Activated T-helper 1 cell treated with Interleukin-2 at 50 U/mL for 16 hours (primary cell): ENCODE measurements at regions not wholly inside any gene's neighbourhood (a gene's known extent, or its start where the extent isn't known, plus 50 kb on each side); places are given as distances from the start of the nearest gene placed in this dataset.
"Not testable (repeated sequence)": the region's sequence is repeated elsewhere in the genome, so short reads cannot be mapped to it uniquely, and the experiment has no call there.

Experiments used
- DNase-seq: peaks from one replicate; pipeline ENCODE4 v3.0.0-alpha.2; 2020; ENCODE audit warnings: low read depth

- no peak for DNase-seq
Observed at GRCh38 chrX:40853004-40853815, 117.9 kb upstream of the MED14 start.

- DNase-seq = no peak
Observed at GRCh38 chrX:40853816-40854123, 118.4 kb upstream of the MED14 start.

GRCh38 chrX:40854242-40854641 lies 118.9 kb upstream of the MED14 start:
- DNase-seq = no peak

DNA sequence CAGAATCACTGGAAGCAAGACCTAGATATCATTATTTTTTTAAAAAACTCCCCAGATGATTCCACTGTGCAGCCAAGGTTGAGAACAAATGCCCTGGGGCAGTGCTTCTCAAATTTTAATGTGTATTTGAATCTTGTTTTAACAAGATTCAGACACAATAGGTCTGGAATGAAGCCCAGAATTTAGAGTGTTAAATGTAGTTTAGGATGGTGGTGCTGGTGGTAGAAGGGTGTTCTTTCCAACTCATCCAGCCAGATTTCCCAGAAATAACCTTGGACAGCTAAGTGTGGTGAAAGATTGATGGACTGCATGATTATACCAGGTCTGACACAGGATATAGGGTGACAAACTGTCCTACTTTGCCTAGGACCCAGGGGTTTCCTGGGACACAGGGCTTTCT lies 120.1 kb upstream of the MED14 start:
- DNase-seq = no peak

DNA sequence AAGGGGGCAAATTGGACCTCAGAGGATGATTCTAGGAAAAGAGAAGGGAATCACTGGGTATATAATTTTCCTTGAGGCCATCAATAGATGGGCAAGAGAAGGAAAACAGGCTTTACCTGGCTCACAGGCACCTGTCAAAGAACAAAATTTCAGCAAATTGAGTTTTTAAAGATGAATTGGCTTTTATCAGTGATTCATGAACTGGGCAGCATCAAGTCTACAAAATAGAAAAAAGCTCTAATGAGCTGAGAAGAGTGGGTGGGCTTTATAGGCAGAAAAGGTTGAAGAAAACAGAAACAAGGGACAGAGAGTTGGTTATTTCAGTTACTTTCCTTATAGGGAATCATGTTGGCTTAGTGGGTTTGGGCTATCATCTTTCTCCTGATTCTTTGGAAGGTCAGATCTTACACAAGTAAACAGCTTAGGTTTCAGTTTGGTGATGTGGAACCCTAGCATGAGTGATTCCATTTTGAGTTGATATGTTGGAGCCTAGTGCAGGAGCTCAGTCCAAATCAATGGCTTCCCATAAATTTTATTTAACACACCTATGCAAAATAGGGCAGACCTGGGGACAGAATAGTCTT lies 120.7 kb upstream of the MED14 start:
- DNase-seq = no peak

DNA sequence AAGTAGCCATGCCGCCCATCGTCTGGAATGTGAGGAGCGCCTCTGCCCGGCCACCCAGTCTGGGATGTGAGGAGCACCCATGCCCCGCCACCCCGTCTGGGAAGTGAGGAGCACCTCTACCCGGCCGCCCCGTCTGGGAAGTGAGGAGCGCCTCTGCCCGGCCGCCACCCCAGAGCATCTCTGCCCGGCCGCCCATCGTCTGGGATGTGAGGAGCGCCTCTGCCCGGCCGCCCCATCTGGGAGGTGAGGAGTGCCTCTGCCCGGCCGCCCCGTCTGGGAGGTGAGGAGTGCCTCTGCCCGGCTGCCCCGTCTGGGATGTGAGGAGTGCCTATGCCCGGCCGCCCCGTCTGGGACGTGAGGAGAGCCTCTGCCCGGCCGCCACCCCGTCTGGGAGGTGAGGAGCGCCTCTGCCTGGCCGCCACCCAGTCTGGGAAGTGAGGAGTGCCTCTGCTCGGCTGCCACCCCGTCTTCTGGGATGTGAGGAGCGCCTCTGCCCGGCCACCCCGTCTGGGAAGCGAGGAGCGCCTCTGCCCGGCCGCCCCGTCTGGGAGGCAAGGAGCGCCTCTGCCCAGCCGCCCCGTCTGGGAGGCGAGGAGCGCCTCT lies 126.7 kb upstream of the MED14 start:
- not testable (repeated sequence) for DNase-seq

DNA sequence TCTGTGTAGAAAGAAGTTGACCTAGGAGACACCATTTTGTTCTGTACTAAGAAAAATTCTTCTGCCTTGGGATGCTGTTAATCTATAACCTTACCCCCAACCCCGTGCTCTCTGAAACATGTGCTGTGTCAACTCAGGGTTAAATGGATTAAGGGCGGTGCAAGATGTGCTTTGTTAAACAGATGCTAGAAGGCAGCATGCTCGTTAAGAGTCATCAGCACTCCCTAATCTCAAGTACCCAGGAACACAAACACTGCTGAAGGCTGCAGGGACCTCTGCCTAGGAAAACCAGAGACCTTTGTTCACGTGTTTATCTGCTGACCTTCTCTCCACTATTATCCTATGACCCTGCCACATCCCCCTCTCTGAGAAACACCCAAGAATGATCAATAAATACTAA lies 127.9 kb upstream of the MED14 start:
- DNase-seq = not testable (repeated sequence)

- no peak for DNase-seq
Observed at GRCh38 chrX:40863671-40864070, 128.3 kb upstream of the MED14 start.

DNA sequence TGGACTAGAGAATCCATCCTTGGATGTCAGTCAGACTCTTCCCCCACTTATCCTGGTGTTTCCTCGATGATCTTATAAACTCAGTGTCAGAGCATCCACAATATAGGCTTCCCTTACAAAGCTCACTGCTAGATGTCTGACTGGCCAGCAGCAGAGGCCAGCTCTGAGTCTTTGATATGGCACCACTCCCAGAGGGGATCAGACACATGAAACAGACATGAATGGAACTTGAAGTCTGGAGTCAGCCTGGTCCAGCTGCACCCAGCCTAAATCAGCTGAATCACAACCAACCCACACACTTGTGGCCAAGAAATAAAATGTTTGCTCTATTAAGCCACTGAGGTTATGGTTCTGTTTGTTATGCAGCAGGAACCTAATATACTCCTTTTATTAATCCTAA lies 129.6 kb upstream of the MED14 start:
- no peak for DNase-seq

DNA sequence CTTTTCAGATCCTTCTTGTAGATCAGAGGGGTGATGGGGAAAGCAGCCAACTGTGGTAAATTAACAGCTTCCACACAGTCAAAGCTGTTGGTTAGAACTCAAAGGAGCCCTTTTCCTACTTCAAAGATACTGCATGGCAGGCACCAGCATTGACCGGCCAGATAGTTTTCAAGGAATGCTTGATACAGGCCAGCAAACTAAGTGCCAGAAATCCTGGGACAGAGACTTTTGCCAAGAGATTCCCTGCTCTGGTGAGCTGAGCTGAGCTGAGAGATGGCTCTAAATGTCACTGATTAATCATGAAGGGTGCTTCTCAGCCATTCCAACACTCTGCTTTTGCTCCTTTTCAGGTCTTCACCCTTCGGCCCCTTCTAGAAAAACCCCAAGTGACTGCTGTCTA lies 131.6 kb upstream of the MED14 start:
- DNase-seq = no peak

- no peak for DNase-seq
Observed at GRCh38 chrX:40867352-40867751, 132.0 kb upstream of the MED14 start.

DNA sequence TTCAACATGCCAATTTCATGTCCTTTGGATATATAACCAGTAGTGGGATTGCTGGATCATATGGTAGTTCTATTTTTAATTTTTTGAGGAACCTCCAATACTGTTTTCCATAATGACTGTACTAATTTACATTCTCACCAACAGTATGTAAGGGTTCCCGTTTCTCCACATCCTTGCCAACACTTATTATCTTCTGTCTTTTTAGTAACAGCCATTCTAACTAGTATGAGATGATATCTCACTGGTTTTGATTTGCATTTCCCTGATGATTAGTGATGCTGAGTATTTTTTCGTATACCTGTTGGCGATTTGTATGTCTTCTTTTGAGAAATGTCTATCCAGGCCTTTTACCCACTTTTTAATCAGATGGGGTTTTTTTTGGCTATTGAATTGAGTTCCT lies 133.5 kb upstream of the MED14 start:
- DNase-seq = no peak

DNA sequence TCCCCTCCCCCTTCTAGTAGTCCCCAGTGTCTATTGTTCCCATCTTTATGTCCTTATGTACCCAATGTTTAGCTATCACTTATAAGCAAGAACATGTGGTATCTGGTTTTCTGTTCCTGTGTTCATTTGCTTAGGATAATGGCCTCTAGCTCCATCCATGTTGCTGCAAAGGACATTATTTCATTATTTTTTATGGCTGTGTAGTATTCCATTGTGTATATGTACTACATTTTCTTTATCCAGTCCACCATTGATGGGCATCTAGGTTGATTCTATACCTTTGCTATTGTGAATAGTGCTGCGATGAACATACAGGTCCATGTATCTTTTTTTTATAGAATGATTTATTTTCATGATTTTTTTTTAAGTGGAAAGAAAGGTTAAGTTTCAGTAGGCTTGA lies 135.6 kb upstream of the MED14 start:
- DNase-seq = not testable (repeated sequence)

DNA sequence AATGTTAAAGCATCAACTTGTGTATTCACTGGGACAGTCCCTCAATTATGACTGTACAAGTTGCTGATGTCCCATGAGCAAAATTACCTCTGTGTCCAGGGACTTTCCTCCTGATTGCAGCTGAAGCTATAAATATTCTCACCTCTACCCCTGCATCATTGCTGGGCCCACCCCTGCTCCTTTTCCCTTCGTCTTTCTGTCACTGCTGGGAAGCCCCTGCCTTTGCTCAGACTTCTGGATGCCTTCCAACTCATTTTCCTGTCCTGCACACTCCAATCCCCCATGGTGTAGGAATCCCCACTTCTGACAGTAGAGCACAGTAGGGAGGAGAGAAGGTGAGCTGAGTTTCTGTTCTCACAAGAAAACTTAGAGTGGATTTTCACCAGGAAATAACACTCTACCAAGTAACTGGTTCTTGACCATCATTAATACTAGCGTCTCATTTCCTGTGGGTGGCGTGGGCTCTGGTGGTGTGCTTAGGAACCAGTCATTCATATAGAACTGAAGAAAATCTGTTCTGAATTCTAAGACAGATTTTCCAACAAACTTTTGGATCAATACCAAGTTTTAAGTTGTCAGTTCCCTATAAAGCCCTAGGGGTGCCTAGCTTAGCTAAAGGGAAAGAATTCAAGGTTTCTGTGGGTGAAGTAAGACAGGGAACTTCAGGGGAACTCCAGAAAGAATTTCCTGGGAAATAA lies 136.2 kb upstream of the MED14 start:
- DNase-seq = no peak

- DNase-seq = no peak
Observed at GRCh38 chrX:40872351-40872750, 137.0 kb upstream of the MED14 start.

DNA sequence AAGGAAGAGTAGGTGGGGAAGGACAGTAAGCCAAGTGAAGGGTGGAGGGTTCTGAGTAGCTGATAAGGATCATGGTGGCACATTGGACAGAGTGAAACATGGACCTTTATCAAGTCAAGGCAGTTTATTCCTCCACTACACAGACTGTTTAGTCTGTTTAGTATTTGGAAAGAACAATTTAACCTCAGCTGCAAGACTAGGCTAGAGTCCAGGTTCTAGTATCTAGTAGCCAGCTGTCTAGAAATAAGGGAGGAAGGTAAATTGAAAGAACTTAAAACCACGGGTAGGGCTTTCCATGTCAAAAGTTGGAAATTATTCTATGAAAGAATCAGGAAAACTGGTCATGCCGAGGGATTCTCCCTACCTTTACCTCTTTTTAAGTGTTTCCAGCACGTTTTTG lies 140.1 kb upstream of the MED14 start:
- no peak for DNase-seq

- no peak for DNase-seq
Observed at GRCh38 chrX:40877887-40878286, 142.5 kb upstream of the MED14 start.

DNA sequence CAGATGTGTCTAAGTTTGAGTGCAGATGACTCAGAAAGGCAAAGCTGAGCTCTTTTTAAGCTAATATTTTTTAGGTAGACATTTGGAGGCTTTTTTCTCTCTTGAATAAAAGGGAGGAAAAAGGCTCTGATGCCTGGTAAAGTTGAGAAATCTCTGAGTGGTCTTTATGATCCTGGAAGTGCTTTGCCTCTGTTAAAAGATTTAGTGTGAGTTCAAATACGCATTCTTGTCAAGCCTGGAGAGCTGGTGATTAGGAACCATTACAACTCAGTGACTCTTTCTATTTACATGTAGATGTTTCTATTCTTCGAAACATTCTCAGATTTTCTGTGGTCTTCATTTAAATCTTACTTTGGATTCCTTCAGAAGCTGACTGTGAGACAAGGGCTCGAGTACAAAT lies 143.4 kb upstream of the MED14 start:
- no peak for DNase-seq

DNA sequence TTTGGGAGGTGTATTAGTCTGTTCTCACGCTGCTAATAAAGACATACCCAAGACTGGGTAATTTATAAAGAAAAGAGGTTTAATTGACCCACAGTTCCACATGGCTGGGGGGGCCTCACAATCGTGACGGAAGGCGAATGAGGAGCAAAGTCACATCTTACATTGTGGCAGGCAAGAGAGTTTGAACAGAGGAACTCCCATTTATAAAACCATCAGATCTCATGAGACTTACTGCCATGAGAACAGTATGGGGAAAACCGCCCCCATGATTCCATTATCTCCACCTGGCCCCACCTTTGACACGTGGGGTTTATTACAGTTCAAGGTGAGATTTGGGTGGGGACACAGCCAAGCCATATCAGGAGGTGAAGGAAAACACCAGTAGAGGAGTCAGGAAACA lies 143.8 kb upstream of the MED14 start:
- DNase-seq = not testable (repeated sequence)

- no peak for DNase-seq
Observed at GRCh38 chrX:40880712-40881111, 145.4 kb upstream of the MED14 start.

- DNase-seq = no peak
Observed at GRCh38 chrX:40883021-40883619, 147.8 kb upstream of the MED14 start.

GRCh38 chrX:40885989-40886388 lies 150.6 kb upstream of the MED14 start:
- no peak for DNase-seq

DNA sequence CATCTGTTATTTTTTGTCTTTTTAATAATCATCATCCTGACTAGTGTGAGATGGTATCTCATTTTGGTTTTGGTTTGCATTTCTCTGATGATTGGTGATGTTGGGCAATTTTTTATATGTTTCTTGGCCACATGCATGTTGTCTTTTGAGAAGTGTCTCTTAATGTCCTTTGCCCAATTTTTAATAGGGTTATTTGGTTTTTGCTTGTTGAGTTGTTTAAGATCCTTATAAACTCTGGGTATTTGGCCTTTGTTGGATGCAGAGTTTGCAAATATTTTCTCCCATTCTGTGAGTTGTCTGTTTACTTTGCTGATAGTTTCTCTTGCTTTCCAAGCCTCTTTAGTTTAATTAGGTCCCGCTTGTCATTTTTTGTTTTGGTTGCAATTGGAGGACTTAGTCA lies 152.1 kb upstream of the MED14 start:
- no peak for DNase-seq
